GM19395 (cell line): ENCODE measurements at regions not wholly inside any gene's neighbourhood (a gene's known extent, or its start where the extent isn't known, plus 50 kb on each side); places are given as distances from the start of the nearest gene placed in this dataset.
"Not testable (repeated sequence)": the region's sequence is repeated elsewhere in the genome, so short reads cannot be mapped to it uniquely, and the experiment has no call there.

ENCODE experiments used
- ATAC-seq: cut with Tn5 transposase; IDR thresholded peaks from one replicate; pipeline ENCODE4 v1.9.1; 2021; ENCODE audit warnings: mild to moderate bottlenecking, moderate library complexity; ENCODE audit not compliant: unreplicated experiment

DNA sequence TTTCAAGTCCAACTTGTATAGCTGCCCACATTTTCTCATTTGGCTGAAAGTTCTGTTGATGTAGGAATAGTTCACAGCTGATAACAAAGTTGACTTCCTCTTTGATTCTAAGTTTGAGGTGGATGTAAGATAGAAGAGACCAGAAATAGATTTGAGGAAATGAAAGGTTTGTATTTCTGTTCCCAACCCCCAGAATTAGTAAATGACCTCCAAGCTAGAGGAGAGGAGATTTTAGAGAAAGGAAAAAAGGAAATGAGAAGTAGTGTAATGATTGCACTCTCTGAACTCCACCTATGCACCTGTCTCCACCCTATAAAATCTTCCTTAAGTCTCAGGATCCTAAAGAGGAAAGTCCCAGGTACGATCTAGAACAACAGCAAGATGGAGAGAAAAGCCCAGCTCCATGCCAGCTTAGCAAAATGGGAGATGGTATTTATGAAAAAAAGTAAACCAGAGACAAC, 130.4 kb upstream of the POC5 start:
- ATAC-seq: peak; percentile 94

- ATAC-seq: no peak
Observed at GRCh38 chr5:75844301-75844700, 127.1 kb upstream of the POC5 start.

- no peak for ATAC-seq
Observed at GRCh38 chr5:75843319-75843718, 126.1 kb upstream of the POC5 start.

DNA sequence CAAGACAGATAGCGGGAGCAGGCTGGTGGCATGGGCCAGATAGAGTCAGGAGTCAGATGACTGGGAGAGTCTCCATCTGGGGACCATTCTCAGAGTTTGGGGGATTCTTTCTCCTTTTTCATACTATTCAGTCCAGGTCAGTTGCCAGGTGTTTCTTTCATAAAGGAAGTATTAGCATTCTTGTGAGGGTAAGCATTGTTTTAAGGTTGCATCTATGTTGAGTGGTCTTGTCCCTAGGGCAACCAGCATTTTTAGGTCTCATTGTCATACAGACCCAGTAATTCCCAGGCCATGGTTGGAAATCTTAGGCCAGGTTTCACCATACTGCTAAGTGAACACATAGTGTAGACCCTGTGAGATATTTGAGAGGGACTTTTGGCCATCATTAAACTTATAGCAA, 122.3 kb upstream of the POC5 start:
- ATAC-seq: no peak

GRCh38 chr5:75837258-75837841, 120.1 kb upstream of the POC5 start:
- ATAC-seq: no peak

DNA sequence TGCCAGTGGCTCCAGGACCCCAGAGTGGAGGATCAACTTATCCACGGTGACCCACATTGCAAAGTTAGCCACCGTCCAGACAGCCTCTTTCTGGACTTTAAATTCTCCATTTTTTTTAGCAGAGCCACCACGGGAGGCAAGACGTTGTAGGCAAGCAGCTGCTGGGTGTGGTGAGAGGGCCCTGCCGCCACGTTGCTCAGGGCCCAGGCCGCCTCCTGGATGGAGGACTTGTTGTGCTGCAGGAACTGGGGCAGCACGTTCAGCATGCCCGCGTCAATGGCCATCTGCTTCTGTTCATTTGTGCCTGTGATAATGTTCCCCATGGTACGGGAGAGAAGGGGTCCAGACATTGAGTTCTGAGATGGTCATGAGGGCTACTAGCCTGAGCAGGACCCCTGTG, 114.3 kb upstream of the POC5 start:
- ATAC-seq: no peak

DNA sequence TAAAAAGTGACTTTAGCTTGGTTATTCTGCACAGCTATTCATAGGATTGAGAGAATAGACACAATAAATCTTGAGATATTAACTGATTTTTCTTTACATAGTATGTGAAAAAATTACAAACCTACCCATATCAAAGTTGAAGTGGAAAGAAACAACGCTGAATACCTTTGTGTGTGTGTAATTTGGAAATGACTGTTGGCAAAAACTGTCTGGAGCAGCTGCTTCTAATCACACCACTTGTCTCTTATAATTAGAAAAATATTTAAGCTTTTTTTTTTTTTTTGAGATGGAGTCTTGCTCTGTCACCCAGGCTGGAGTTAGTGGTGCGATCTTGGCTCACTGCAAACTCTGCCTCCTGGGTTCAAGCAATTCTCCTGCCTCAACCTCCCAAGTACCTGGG, 110.8 kb upstream of the POC5 start:
- ATAC-seq: no peak

GRCh38 chr5:75824323-75824722, 107.1 kb upstream of the POC5 start:
- ATAC-seq: peak; percentile 63

GRCh38 chr5:75823811-75824210, 106.6 kb upstream of the POC5 start:
- no peak for ATAC-seq

DNA sequence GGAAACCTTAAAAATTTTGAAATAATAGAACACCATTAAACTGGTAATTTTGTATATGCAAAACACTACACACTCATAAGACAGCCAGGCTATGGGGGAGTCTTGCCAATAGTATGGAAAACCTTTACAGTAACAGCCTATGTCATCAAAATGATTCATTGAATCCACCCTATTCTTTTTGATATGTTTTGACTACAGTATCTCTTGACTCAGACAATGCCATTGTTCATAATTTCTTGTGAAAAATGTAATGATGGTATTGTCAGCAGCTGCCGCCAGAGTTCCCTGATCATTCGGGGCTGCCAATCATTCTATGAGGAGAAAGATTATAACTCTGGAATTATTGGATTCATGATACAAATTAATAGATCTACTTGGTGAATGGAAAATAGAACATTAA, 101.4 kb upstream of the POC5 start:
- no peak for ATAC-seq

GRCh38 chr5:75799695-75800094, 82.5 kb upstream of the POC5 start:
- ATAC-seq: not testable (repeated sequence)

- ATAC-seq: not testable (repeated sequence)
Observed at GRCh38 chr5:75769338-75769737, 52.1 kb upstream of the POC5 start.
